ENCODE measurements at regions not wholly inside any gene's neighbourhood (a gene's known extent, or its start where the extent isn't known, plus 50 kb on each side); places are given as distances from the start of the nearest gene placed in this dataset.

DNA sequence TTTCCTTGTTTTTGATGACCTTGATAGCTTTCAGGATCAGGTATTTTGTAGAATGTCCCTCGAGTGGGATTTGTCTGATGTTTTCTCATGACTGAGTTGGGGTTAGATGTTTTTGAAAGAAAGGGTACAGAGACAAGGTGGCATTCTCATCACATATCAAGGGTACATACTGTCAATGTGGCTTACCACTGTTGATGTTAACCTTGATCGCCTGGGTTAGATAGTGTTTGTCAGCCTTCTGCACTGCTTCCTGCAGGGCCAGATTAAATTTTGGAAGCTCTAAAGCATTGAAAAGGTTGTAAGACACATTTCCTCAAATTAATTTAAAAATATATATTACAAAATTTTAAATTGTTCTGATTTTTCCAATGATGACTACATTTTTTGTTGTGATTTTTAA lies 287.4 kb upstream of the ACTBL2 start:
- H3K27ac Mint-ChIP-seq, result no peak overlapping the region
- H3K36me3 Mint-ChIP-seq, result no peaks in the 10 kb centered on the region
- ChIA-PET POLR2A (no interaction called here), CTCF (no interaction called here)
- DNase-seq, result no peak
- H3K9me3 Mint-ChIP-seq, result no peaks in the 10 kb centered on the region
- Histone ChIP-seq H3K4me1 (ENCODE audit: control insufficient read depth in 1 of 2, extremely low read depth in 1 of 2, insufficient read depth in 2 of 2, low read length in 2 of 2) (peaks cover 0 to 2% of the 10 kb centered on the region in 2 experiments), H3K4me3 (ENCODE audit: control insufficient read depth in 1 of 2, extremely low read depth in 1 of 2, low read length in 1 of 2) (no peak overlapping the region), H3K27me3 (replicated peaks in 1 of 2; ENCODE audit: control insufficient read depth in 2 of 2, extremely low read depth in 1 of 2, insufficient read depth in 2 of 2, low read length in 1 of 2) (no peaks in the 10 kb centered on the region), H3K36me3 (ENCODE audit: control insufficient read depth in 2 of 2, extremely low read depth in 1 of 2, insufficient read depth in 1 of 2, low read length in 1 of 2) (no peaks in the 10 kb centered on the region), H3K27ac (ENCODE audit: low read length) (no peak overlapping the region), H3K9me3 (no peaks in the 10 kb centered on the region)
- H3K27me3 Mint-ChIP-seq, result peaks cover 6 to 14% of the 10 kb centered on the region in 2 donors
- ATAC-seq (replicated peaks in 1 of 4), result no peak
- H3K4me3 Mint-ChIP-seq, result no peak overlapping the region
- H3K4me1 Mint-ChIP-seq, result no peaks in the 10 kb centered on the region
- WGBS (ENCODE audit: insufficient coverage), result no CpG with 5 or more reads among the region's 2 CpGs

DNA sequence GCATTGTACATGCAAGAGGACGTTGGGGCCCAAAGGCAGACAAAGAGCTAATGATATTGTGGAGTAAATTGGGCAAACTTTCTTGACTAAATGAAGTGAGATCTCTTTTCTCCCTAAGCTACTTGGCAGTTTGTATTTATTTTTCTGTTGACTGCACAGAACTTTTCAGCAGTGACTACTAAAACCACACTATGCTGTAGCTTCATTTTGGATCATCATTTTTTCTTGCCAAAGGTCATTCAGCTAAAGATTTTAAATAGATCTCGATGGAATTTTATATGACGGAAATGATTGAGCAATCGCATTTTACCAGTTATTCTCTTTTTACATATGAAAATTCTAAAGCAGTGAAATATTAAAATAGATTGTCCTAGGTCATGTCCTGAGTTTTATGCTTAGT lies 286.1 kb upstream of the ACTBL2 start:
- DNase-seq (no peak), ATAC-seq (replicated peaks in 1 of 4) (no peak)
- H3K9me3 Mint-ChIP-seq, result no peaks in the 10 kb centered on the region
- Histone ChIP-seq H3K27ac (ENCODE audit: low read length) (no peak overlapping the region), H3K4me1 (ENCODE audit: control insufficient read depth in 1 of 2, extremely low read depth in 1 of 2, insufficient read depth in 2 of 2, low read length in 2 of 2) (peaks cover 0 to 2% of the 10 kb centered on the region in 2 experiments), H3K27me3 (replicated peaks in 1 of 2; ENCODE audit: control insufficient read depth in 2 of 2, extremely low read depth in 1 of 2, insufficient read depth in 2 of 2, low read length in 1 of 2) (no peaks in the 10 kb centered on the region), H3K36me3 (ENCODE audit: control insufficient read depth in 2 of 2, extremely low read depth in 1 of 2, insufficient read depth in 1 of 2, low read length in 1 of 2) (no peaks in the 10 kb centered on the region), H3K9me3 (no peaks in the 10 kb centered on the region), H3K4me3 (ENCODE audit: control insufficient read depth in 1 of 2, extremely low read depth in 1 of 2, low read length in 1 of 2) (no peak overlapping the region)
- no peak overlapping the region for H3K27ac Mint-ChIP-seq
- WGBS (ENCODE audit: insufficient coverage), result no CpG with 5 or more reads among the region's 4 CpGs
- POLR2A ChIA-PET, result no interaction called here
- CTCF ChIA-PET, result no interaction called here
- H3K4me1 Mint-ChIP-seq, result no peaks in the 10 kb centered on the region
- H3K36me3 Mint-ChIP-seq, result no peaks in the 10 kb centered on the region
- H3K27me3 Mint-ChIP-seq, result peaks cover 6 to 14% of the 10 kb centered on the region in 2 donors
- no peak overlapping the region for H3K4me3 Mint-ChIP-seq

DNA sequence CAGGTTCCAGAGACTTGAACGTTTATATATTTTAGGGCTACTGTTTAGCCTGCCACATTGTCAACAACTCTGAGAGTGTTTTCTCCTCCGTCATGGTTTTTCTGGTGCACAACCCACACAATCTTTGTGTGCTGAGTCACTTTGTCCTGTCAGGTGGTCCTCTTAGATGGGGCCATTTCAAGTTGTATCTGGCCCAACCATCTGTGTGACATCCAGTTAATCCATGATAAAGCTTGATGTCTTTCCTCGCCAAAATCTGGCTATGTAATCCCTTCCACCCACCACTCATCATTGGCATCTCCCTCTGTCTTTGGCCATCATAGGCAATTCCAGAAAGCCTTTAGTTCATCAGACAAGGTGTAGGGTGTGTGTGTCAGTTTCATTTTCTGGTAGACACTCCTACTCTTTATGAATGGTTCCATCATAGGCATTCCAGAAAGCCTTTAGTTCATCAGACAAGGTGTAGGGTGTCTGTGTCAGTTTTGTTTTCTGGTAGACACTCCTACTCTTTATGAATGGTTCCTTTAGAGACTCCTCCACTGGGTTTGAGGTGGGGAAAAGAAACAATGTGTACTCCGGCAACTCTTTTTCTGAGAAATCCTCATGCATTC lies 282.0 kb upstream of the ACTBL2 start:
- CTCF ChIA-PET, result no interaction called here
- no peak for ATAC-seq (replicated peaks in 1 of 4)
- 80% methylated on average over 1 of the region's 4 CpGs for WGBS (ENCODE audit: insufficient coverage)

DNA sequence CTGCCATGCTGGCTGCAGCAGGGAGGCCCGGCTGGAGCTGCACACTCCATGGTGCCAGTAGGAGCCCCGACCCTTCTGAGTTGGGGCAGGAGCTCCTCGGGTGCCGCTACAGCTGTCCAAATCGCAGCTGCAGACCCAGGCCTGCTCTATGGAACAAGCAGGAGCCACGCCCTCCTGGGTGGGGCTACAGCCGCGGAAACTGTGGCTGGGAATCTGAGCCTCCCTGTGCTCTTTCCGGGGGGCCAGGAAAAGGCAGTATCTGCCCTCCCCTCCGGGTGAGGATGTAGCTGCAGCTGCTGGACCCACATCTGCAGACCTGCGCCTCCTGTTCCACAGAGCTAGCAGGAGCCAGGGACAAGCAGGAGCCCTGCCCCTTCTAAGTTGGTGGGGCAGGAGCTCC lies 278.9 kb upstream of the ACTBL2 start:
- H3K36me3 ChIP-seq (ENCODE audit: control insufficient read depth in 2 of 2, extremely low read depth in 1 of 2, insufficient read depth in 1 of 2, low read length in 1 of 2), result no peaks in the 10 kb centered on the region
- DNase-seq (no peak), ATAC-seq (replicated peaks in 1 of 4) (no peak)
- Mint-ChIP-seq H3K4me3 (no peak overlapping the region), H3K4me1 (no peaks in the 10 kb centered on the region), H3K27ac (no peak overlapping the region), H3K27me3 (no peaks in the 10 kb centered on the region), H3K9me3 (no peaks in the 10 kb centered on the region), H3K36me3 (no peaks in the 10 kb centered on the region)
- ChIA-PET POLR2A (no interaction called here), CTCF (no interaction called here)
- H3K27ac ChIP-seq (ENCODE audit: low read length), result no peak overlapping the region
- no peaks in the 10 kb centered on the region for H3K4me1 ChIP-seq (ENCODE audit: control insufficient read depth in 1 of 2, extremely low read depth in 1 of 2, insufficient read depth in 2 of 2, low read length in 2 of 2)
- no peaks in the 10 kb centered on the region for H3K27me3 ChIP-seq (replicated peaks in 1 of 2; ENCODE audit: control insufficient read depth in 2 of 2, extremely low read depth in 1 of 2, insufficient read depth in 2 of 2, low read length in 1 of 2)
- H3K9me3 ChIP-seq, result no peaks in the 10 kb centered on the region
- 80% methylated on average over 11 of the region's 11 CpGs for WGBS (ENCODE audit: insufficient coverage)
- no peak overlapping the region for H3K4me3 ChIP-seq (ENCODE audit: control insufficient read depth in 1 of 2, extremely low read depth in 1 of 2, low read length in 1 of 2)

More for the DNA sequence above, 282.0 kb upstream of the ACTBL2 start:
- no peak overlapping the region for H3K4me3 Mint-ChIP-seq
- no peak for DNase-seq
- no peaks in the 10 kb centered on the region for H3K4me1 Mint-ChIP-seq
- no peak overlapping the region for H3K27ac Mint-ChIP-seq
- H3K36me3 Mint-ChIP-seq, result no peaks in the 10 kb centered on the region
- Histone ChIP-seq H3K27ac (ENCODE audit: low read length) (no peak overlapping the region), H3K4me1 (ENCODE audit: control insufficient read depth in 1 of 2, extremely low read depth in 1 of 2, insufficient read depth in 2 of 2, low read length in 2 of 2) (no peaks in the 10 kb centered on the region), H3K9me3 (no peaks in the 10 kb centered on the region), H3K36me3 (ENCODE audit: control insufficient read depth in 2 of 2, extremely low read depth in 1 of 2, insufficient read depth in 1 of 2, low read length in 1 of 2) (no peaks in the 10 kb centered on the region), H3K4me3 (ENCODE audit: control insufficient read depth in 1 of 2, extremely low read depth in 1 of 2, low read length in 1 of 2) (no peak overlapping the region), H3K27me3 (replicated peaks in 1 of 2; ENCODE audit: control insufficient read depth in 2 of 2, extremely low read depth in 1 of 2, insufficient read depth in 2 of 2, low read length in 1 of 2) (no peaks in the 10 kb centered on the region)
- no peaks in the 10 kb centered on the region for H3K9me3 Mint-ChIP-seq
- H3K27me3 Mint-ChIP-seq, result peaks cover 4 to 9% of the 10 kb centered on the region in 2 donors
- POLR2A ChIA-PET, result no interaction called here

DNA sequence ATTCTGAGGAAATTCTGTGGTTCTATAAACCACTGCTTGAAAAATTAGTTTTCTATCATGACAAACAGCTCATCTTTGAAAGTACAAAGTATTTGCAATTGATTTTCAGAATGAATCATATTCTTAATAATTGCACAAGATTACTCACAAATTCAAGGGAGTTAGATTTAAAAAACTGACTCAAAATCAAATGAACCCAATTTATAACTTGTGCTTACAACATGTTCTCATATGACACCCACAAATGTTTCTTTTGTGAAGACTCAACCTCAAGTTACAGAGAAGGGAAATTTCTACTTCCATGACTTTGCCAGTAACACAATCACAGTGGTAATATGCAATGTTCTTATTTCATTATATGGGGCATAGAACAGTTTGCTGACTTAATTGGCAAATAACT lies 272.0 kb upstream of the ACTBL2 start:
- Mint-ChIP-seq H3K27me3 (no peaks in the 10 kb centered on the region), H3K36me3 (no peaks in the 10 kb centered on the region), H3K4me3 (no peak overlapping the region), H3K9me3 (no peaks in the 10 kb centered on the region), H3K27ac (no peak overlapping the region), H3K4me1 (no peaks in the 10 kb centered on the region)
- Histone ChIP-seq H3K4me3 (ENCODE audit: control insufficient read depth in 1 of 2, extremely low read depth in 1 of 2, low read length in 1 of 2) (no peak overlapping the region), H3K36me3 (ENCODE audit: control insufficient read depth in 2 of 2, extremely low read depth in 1 of 2, insufficient read depth in 1 of 2, low read length in 1 of 2) (no peaks in the 10 kb centered on the region), H3K4me1 (ENCODE audit: control insufficient read depth in 1 of 2, extremely low read depth in 1 of 2, insufficient read depth in 2 of 2, low read length in 2 of 2) (no peaks in the 10 kb centered on the region), H3K27ac (ENCODE audit: low read length) (no peak overlapping the region), H3K9me3 (no peaks in the 10 kb centered on the region), H3K27me3 (replicated peaks in 1 of 2; ENCODE audit: control insufficient read depth in 2 of 2, extremely low read depth in 1 of 2, insufficient read depth in 2 of 2, low read length in 1 of 2) (peaks cover 0 to 5% of the 10 kb centered on the region in 2 experiments)
- POLR2A ChIA-PET, result no interaction called here
- DNase-seq (no peak), ATAC-seq (replicated peaks in 1 of 4) (no peak)
- CTCF ChIA-PET, result no interaction called here

DNA sequence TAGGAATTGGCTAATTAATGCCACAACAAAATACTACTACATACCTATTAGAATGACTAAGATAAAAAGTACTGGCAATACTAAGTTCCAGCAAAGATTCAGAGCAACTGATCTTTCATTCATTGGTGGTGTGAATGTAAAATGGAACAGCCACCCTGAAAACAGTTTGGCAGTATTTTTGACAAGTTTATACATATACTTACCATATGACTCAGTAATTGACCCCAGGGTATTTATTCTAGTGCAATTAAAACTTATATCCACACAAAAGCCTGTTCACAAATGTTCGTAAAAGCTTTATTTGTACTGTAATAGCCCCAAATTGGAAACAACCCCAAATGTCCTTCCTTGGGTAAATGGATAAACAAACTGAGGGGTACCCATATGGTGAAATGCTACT lies 270.8 kb upstream of the ACTBL2 start:
- no peak overlapping the region for H3K4me3 Mint-ChIP-seq
- H3K4me1 Mint-ChIP-seq, result no peaks in the 10 kb centered on the region
- H3K9me3 Mint-ChIP-seq, result no peaks in the 10 kb centered on the region
- ChIA-PET POLR2A (no interaction called here), CTCF (no interaction called here)
- DNase-seq, result no peak
- no peak for ATAC-seq (replicated peaks in 1 of 4)
- Histone ChIP-seq H3K4me1 (ENCODE audit: control insufficient read depth in 1 of 2, extremely low read depth in 1 of 2, insufficient read depth in 2 of 2, low read length in 2 of 2) (no peaks in the 10 kb centered on the region), H3K27ac (ENCODE audit: low read length) (no peak overlapping the region), H3K27me3 (replicated peaks in 1 of 2; ENCODE audit: control insufficient read depth in 2 of 2, extremely low read depth in 1 of 2, insufficient read depth in 2 of 2, low read length in 1 of 2) (peaks cover 0 to 7% of the 10 kb centered on the region in 2 experiments), H3K4me3 (ENCODE audit: control insufficient read depth in 1 of 2, extremely low read depth in 1 of 2, low read length in 1 of 2) (no peak overlapping the region), H3K36me3 (ENCODE audit: control insufficient read depth in 2 of 2, extremely low read depth in 1 of 2, insufficient read depth in 1 of 2, low read length in 1 of 2) (no peaks in the 10 kb centered on the region), H3K9me3 (no peaks in the 10 kb centered on the region)
- H3K27me3 Mint-ChIP-seq, result peaks cover 0 to 2% of the 10 kb centered on the region in 2 donors
- H3K36me3 Mint-ChIP-seq, result no peaks in the 10 kb centered on the region
- WGBS (ENCODE audit: insufficient coverage), result no CpG with 5 or more reads among the region's 1 CpG
- H3K27ac Mint-ChIP-seq, result no peak overlapping the region

DNA sequence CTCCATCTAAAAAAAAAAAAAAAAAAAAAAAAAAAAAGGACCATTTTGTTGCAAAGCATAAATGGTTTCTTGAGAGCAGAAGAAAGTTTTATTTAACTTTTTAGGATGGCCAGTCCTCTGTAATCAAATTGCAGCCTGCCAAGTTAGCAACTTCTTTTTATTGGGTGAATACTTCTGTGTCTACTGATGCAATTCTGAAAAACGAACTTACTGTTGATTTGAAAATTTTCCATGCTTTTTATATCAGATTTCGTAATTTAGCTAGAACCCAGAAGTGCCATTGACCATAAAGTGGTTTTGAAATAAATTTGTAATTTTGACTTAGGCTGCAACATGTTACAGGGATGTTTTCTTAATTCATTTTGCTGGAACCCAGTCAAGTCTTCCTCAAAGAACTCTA lies 269.1 kb upstream of the ACTBL2 start:
- POLR2A ChIA-PET, result no interaction called here
- no peak for DNase-seq
- WGBS (ENCODE audit: insufficient coverage), result no CpG with 5 or more reads among the region's 2 CpGs

More for the DNA sequence above, 269.1 kb upstream of the ACTBL2 start:
- no peak for ATAC-seq (replicated peaks in 1 of 4)
- Histone ChIP-seq H3K4me1 (ENCODE audit: control insufficient read depth in 1 of 2, extremely low read depth in 1 of 2, insufficient read depth in 2 of 2, low read length in 2 of 2) (no peaks in the 10 kb centered on the region), H3K4me3 (ENCODE audit: control insufficient read depth in 1 of 2, extremely low read depth in 1 of 2, low read length in 1 of 2) (no peak overlapping the region), H3K27me3 (replicated peaks in 1 of 2; ENCODE audit: control insufficient read depth in 2 of 2, extremely low read depth in 1 of 2, insufficient read depth in 2 of 2, low read length in 1 of 2) (peaks cover 0 to 7% of the 10 kb centered on the region in 2 experiments), H3K27ac (ENCODE audit: low read length) (no peak overlapping the region), H3K36me3 (ENCODE audit: control insufficient read depth in 2 of 2, extremely low read depth in 1 of 2, insufficient read depth in 1 of 2, low read length in 1 of 2) (no peaks in the 10 kb centered on the region), H3K9me3 (no peaks in the 10 kb centered on the region)
- Mint-ChIP-seq H3K4me3 (no peak overlapping the region), H3K4me1 (no peaks in the 10 kb centered on the region), H3K27me3 (peaks cover 3 to 9% of the 10 kb centered on the region in 2 donors), H3K9me3 (no peaks in the 10 kb centered on the region), H3K36me3 (no peaks in the 10 kb centered on the region), H3K27ac (no peak overlapping the region)
- CTCF ChIA-PET, result no interaction called here
